Glomerular visceral epithelial cell (primary cell): ENCODE measurements at regions not wholly inside any gene's neighbourhood (a gene's known extent, or its start where the extent isn't known, plus 50 kb on each side); places are given as distances from the start of the nearest gene placed in this dataset.
A peak's percentile ranks its signal among the peaks of the same experiment; 100 is the strongest.
"Not testable (repeated sequence)": the region's sequence is repeated elsewhere in the genome, so short reads cannot be mapped to it uniquely, and the experiment has no call there.

ENCODE experiments used
- DNase-seq: peaks from one replicate; pipeline ENCODE4 v3.0.0-alpha.2; 2016; ENCODE audit errors: extremely low spot score

DNA sequence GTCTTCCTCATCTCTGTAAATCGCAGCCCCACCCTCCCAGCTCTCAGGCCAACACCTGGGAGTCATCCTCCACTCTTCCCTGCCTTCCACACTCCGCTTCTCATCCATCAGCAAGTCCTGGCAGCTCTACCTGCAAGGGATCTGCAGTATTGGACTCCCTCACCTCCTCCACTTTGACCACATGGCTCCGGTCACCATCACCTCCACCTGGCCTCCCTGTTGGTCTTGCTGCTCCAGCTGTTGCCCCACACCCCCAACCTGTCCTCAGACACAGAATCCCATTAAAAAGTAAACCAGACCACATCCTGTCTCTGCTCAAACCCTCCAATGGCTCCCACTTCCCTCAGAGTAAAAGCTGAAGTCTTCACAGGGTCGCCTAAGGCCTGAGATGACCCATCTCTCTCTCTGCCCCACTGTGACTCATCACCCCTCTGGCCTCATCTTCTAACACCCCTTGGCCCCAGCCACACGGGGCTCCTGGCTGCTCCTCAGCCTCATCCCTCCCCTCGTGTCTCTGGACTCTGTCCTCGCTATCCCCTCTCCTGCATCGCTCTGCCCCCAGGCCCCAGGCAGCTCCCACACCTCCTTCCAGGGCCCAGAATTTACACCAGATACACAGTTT lies 185.1 kb upstream of the SULF2 start:
- peak; percentile 58 for DNase-seq

DNA sequence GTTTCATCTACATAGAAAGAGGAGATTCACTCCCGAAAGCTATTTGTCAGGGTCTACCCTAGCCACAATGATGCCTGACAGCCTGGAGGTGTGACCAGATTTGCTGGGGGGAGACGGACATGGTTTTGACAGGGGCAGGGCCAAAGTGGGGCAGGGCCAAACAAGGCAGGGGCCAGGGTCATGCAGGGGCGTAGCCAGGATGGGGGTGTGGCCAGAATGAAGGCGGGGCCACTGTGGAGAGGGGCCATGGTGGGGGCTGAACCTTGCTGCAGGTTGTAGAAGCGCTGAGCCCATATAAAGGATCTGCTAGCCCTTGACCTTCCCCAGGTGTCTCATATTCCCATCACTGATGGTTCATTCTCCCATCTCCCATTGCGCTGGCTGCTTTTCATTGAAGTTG lies 184.1 kb upstream of the SULF2 start:
- no peak for DNase-seq

DNA sequence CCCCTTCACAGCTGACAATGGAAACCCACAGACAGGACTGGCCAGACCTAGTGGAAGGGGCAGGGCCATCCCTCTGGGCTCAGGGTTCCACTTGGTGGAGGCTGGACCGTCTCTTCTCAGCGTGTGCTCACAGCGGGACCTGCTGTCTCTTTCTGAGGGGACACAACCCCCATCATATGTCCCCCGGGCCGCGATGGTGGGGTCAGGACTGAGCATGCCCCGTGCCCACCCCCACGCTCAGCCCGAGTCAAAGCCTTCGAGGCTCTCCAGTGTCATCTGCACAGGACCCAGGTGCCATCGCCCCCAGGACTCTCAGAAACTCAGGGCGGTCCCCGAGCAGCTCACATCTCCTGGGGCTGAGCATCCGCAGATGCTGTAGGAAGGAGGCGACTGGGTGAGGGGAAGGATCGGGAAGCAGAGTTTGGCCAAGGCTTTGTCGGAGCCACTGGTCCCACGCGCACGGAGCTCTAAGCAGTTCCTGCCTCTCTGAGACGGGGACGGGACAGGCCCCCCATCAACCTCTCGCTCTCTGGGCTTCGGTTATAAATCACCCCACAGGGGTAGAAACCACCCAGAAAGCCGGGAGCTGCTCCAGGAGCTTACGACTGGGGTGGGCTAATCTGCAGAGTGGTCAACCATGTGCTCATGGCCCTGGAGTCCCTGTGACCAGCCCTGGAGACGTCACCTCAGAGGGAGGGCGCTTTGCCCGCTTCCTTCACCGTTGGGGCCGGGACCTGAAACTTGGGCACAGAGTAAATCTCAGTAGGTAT lies 183.4 kb upstream of the SULF2 start:
- DNase-seq = no peak

DNA sequence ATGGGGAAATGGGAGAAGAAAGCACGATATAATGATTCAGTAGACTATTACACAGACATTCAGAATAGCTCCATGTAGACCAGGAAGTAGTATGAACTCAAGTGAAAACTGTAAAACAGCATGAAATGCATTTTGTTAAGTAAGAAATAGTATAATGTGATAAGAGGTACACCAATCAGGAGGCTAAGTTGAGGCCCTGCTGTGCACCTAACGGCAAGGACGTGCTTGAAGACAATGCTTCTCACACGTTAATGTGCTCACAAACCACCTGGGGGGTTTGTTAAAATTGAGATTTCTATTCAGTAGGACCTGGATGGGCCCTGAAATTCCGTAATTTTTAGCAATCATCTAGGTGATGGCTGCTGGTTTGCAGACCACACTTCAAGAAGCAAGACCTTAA lies 178.9 kb upstream of the SULF2 start:
- DNase-seq = no peak

DNA sequence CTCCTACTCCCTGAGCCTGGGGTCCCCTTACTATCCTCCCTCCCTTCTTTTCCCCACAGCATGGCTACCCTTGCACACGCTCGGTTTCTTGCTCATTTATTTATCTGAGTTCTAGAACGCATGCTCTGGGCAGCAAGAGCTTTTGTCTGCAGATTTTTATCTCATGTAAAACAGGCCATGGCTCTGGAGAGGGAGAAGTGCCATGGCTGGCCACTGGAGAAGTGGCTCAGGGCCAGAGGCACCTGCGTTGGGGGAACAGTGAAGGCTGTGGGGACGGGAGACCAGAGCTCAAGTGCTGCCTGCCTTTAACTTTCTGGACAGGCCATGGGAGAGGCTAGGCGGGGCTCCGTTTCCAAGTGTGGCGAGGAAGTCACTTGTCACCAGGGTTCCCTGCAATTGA lies 177.7 kb upstream of the SULF2 start:
- DNase-seq = no peak

- no peak for DNase-seq
Observed at GRCh38 chr20:47962286-47962963, 177.1 kb upstream of the SULF2 start.

DNA sequence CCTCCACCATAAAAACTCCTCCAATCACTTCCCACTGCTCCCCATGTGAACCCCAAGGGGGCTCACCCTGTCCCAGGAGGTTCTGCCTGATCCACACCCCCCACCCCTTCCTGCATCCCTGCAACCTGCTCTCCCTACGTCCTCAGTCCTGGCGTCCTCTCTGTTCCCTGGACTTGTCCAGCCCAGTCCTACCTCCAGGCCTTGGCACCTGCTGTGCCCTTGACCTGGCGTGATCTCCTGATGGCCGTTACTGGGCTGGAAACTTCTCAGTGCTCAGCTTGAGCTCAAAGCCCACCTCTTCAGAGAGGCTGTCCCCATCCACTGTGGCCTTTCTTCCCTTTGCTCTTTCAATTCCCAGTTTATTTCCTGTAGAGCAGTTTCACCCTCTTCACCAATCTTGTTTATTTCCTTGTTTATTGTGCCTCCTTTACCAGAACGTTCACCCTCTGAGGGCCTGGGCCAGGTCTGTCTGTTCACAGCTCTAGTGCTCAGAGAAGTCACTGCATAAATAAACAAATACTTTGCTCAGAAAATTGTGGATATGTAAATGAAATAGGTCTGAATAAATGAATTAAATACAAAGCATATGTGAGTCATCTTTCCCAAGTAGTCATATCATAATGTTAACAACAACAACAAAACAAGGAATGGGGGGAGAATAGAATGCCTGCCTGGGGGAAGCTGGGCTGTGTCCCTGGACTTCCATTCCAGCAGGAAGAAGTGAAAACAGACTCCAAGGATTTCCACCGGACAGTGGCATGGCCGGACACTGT lies 175.7 kb upstream of the SULF2 start:
- DNase-seq = no peak

DNA sequence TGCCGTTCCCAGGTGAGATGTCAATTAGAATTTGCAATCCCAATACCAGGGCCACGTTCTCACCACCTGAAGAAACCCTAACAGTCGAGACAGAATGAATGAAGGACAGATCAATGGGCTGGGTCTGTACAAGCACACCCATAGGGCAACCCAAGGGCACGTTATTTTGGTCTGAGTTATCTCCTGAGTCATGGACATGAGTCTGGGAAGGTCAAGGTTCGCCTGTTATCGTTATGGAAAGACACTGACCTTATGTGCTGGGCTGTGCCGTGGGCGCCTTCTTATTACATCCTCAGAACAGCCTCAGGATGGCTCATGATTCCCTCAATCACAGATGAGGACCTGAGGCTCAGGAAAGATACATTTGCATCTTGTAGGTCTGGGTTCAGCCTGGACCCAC lies 175.0 kb upstream of the SULF2 start:
- no peak for DNase-seq

DNA sequence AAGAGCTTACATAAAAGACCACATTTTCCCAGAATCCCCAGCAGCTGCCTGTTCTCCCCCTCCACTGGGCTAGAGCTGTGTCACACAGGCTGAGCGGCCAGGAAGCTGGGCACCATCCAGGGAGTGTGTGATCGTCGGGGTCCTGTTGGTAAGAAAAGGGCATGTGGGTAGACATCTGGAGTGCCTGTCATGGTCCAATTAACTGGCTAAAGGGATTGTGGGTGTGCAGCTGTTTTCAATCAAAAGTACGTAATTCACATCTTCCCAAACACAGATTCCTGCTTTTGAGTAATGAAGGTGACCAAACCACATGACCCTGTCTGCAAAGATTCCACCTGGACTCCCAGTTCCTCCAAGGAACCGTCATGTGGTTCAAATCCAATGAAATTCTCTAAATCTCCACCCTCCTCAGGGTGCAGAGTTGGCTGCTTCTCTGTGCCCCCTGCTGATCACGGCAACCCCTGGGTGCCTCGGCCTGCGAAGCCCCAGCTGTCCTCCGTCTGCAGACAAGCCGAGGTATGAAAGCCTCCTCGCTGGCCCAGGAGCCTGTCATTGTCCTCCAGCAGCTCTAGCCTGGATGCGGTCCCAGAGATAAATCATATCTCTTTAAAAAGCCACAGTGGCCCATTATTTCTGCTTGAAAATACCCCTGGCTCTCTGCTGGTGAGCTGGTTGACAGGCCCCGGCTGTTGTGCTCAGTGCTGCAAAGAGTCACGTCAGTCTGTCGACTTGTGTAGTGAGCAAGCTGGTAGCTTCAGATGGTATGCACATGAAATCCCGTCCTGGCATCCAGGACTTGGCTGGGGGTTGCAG lies 172.9 kb upstream of the SULF2 start:
- DNase-seq = not testable (repeated sequence)

GRCh38 chr20:47957135-47957534 lies 171.9 kb upstream of the SULF2 start:
- DNase-seq = no peak

DNA sequence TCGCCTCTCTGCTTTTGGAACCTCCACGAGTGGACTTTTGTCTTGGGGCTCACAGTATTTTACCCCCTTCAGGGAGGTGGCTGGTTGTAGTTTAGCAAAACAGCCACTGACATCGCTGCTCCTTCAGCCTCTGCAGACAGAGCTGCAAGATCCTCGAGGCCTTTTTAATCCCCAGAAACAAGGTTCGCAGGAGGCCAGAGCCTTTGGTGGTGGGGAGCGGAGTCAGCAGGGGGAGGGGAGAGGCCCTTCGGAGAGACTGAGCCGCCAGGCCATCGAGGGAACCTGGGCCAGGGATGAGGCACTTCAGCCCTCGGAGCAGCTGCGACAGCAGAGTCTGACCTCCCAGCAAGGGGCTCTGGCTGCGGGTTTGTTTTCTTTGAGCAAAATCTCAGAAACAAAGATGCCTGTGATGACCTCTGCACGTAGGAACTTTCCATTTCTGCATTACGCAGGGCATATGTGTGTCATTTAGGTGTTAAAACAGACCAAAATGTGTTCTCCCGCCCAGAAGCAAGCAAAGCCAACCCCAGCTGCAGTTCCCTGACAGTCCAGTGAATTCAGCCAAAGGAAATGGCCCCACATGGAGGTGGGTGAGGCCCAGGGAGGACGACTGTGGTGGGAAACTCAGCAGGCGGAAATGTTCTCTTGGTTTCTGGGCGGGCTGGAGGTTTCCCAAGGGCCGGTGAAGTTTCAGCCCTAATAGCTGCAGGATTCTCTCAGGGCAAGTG lies 171.2 kb upstream of the SULF2 start:
- DNase-seq = no peak

DNA sequence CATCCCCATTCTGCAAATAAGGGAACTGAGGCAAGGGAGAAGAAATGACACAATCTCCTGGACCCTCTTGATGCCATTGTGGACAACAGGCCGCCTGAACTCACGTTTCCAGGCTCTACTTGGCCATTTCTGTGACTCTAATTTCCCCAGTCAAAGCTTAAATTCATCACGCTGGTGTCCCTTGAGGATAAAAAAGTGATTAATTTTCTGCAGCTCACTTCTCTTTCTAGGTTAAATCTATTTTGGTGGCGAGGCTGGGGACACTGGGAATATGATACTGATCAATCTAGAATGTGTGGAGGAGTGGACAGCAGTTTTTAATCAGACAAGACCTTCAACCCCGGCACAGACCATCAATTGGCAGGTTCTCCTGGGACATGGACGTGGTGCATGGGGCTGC lies 168.2 kb upstream of the SULF2 start:
- DNase-seq = no peak

- DNase-seq = no peak
Observed at GRCh38 chr20:47952023-47952564, 166.8 kb upstream of the SULF2 start.

- DNase-seq = no peak
Observed at GRCh38 chr20:47951521-47951971, 166.3 kb upstream of the SULF2 start.

DNA sequence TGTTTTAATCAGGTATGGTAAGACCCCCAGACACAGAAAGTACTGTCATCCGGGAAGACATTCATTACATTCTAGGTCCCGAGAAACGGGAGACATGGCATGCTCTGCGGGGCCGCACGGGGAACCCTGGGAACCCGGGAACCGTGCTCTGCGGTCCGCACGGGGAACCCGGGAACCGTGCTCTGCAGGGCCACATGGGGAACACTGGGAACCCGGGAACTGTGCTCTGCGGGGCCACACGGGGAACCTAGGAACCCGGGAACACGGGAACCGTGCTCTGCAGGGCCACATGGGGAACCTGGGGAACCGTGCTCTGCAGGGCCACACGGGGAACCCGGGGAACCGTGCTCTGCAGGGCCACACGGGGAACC lies 165.6 kb upstream of the SULF2 start:
- DNase-seq = no peak

DNA sequence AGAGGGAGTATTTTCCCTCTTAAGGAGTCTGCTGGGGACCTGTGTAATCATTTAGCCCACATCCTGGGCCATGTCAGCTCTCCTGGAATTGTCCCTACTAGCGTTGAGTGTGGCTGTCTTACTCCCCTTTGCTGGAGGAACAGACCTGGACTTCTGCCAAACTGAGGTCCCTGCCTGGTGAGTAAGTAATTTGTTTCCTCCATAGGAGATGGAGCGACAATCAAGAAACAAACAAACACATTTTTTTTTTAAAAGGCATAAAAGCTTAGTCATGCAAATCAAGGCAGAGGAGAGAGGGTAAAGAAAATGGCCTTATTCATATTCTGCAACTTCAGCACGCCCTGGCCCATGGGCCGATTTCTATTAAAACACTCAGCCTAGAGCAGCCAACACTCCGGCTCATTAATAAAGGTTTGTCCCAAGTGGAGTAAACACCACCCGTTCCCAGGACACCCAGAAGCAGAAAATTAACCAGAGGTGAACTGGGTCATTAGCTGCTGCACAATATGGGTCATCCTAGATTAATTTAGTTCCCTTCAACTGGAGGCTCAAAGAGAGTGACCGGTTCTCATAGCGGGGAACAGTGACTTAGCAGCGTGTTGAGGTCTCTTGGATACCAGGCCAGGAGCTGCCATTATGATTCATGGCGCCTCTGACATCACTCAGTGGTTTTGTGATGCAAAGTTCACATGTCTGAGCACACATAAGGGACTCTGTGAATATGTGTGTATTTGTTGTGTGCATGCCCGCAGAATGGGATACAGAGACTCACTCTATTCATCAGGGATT lies 165.0 kb upstream of the SULF2 start:
- peak; percentile 18 for DNase-seq

DNA sequence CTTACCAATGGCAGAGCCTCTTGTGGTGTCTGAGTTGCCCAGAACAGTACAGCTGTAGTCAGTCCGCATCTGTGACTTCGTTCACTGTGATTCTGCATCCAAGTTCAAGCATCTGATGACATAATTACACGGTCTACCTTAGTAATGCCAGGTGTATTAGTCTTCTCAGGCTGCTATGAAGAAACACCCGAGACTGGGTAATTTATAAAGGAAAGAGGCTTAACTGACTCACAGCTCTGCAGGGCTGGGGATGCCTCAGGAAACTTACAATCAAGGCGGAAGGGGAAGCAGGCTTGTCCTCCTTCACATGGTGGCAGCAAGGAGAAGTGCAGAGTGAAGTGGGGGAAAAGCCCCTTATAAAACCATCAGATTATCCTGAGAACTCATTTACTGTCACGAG lies 163.9 kb upstream of the SULF2 start:
- no peak for DNase-seq

DNA sequence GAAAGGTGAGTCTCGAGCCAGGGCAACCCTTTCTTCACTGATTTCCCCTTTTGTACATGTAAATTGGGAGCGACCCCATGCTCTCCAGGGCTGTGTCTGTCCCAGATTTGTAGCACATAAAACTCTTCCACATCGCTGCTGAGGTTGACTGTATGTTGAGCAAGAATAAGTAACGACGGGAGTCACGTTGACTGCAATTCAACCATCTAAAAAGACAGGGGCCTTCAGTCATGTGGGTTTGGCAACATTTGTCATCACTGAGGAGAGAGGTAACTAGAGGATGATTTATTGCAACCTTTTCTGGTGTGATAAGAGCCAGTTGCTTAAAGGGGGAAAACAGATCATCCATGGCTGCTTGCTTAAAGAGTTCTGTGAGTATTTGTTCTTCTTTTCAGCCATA lies 159.4 kb upstream of the SULF2 start:
- DNase-seq = no peak

GRCh38 chr20:47941869-47942268 lies 156.6 kb upstream of the SULF2 start:
- no peak for DNase-seq
